ENCODE measurements at regions not wholly inside any gene's neighbourhood (a gene's known extent, or its start where the extent isn't known, plus 50 kb on each side); places are given as distances from the start of the nearest gene placed in this dataset.

DNA sequence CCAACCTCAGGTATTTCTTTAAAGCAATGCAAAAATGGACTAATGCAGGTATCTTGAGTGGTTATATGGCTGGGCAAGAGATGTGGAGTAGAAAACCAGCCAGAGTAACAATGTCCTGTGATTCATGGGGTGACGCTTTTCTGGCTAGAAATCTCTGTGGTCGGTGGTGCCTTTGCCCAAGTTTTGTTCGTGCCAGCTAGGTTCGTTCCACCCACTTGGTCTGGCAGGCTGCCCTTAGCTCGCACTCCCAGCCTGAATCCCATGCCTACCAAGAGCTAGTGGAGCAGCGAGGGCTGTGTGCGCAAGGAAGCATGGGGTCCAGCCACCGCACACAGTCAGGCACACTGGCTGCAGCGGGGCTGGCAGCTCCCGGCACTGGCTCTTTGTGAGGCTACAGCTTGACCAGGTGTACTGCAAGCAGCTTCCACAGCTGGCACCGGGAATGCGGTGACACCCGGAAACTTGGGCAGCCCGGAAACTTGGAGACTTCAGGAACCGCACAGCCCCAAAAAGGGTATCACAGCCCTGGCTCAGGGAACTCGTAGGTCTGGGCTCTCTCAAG lies 349.6 kb upstream of the PCDH20 start:
- Histone ChIP-seq H2AFZ (ENCODE audit: low read depth, low read length, severe bottlenecking) (peak overlapping the region; percentile 55), H3K4me2 (ENCODE audit: low read depth, low read length, poor library complexity, severe bottlenecking) (no peak overlapping the region), H3K36me3 (ENCODE audit: low read length) (no peaks in the 10 kb centered on the region), H3F3A (ENCODE audit: insufficient read depth) (no peaks in the 10 kb centered on the region), H3K27me3 (ENCODE audit: low read length) (no peaks in the 10 kb centered on the region), H3K4me3 (ENCODE audit: insufficient read depth, low read length, poor library complexity, severe bottlenecking) (no peak overlapping the region), H3K27ac (ENCODE audit: low read depth, low read length) (no peak overlapping the region), H4K20me1 (ENCODE audit: low read depth, low read length) (no peaks in the 10 kb centered on the region), H3K9me3 (ENCODE audit: insufficient read depth, low read length) (no peaks in the 10 kb centered on the region), H3K9ac (ENCODE audit: low read length) (no peak overlapping the region), H3K79me2 (ENCODE audit: insufficient read depth, low read length) (no peaks in the 10 kb centered on the region), H3K9me2 (replicated peaks; ENCODE audit: insufficient read depth, low read length) (no peaks in the 10 kb centered on the region)
- TF ChIP-seq, protein P1, sequence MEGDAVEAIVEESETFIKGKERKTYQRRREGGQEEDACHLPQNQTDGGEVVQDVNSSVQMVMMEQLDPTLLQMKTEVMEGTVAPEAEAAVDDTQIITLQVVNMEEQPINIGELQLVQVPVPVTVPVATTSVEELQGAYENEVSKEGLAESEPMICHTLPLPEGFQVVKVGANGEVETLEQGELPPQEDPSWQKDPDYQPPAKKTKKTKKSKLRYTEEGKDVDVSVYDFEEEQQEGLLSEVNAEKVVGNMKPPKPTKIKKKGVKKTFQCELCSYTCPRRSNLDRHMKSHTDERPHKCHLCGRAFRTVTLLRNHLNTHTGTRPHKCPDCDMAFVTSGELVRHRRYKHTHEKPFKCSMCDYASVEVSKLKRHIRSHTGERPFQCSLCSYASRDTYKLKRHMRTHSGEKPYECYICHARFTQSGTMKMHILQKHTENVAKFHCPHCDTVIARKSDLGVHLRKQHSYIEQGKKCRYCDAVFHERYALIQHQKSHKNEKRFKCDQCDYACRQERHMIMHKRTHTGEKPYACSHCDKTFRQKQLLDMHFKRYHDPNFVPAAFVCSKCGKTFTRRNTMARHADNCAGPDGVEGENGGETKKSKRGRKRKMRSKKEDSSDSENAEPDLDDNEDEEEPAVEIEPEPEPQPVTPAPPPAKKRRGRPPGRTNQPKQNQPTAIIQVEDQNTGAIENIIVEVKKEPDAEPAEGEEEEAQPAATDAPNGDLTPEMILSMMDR (IDR thresholded peaks at IDR 0.05; ENCODE audit: insufficient read depth, low read length, poor library complexity, severe bottlenecking), result no peak
- TF ChIP-seq EZH2phosphoT487 (conservative IDR thresholded peaks at IDR 0.05; ENCODE audit: low read length), result no peak

DNA sequence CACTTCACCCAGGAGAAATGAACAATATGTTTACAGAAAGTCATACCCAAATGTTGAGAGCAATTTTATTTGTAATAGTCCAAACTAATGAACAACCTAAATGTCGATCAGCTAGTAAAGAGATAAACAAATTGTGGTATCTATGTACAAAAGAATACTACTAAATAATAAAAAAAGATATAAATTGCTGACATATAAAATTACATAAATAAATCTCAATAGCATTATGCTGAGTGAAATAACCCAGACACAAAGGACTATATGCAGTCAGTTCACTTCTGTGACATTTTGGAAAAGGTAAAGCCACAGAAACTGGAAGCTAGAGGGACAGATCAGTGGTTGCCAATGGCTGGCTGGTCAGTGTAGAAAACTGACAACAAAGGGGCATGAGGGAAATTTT lies 346.0 kb upstream of the PCDH20 start:
- Histone ChIP-seq H3K4me3 (ENCODE audit: insufficient read depth, low read length, poor library complexity, severe bottlenecking) (no peak overlapping the region), H3K9ac (ENCODE audit: low read length) (no peak overlapping the region), H4K20me1 (ENCODE audit: low read depth, low read length) (no peaks in the 10 kb centered on the region), H2AFZ (ENCODE audit: low read depth, low read length, severe bottlenecking) (no peak overlapping the region), H3K27ac (ENCODE audit: low read depth, low read length) (no peak overlapping the region), H3K79me2 (ENCODE audit: insufficient read depth, low read length) (no peaks in the 10 kb centered on the region), H3F3A (ENCODE audit: insufficient read depth) (no peaks in the 10 kb centered on the region), H3K9me3 (ENCODE audit: insufficient read depth, low read length) (peaks cover 5% of the 10 kb centered on the region; the same call in 1 of the 2 replicates), H3K27me3 (ENCODE audit: low read length) (no peaks in the 10 kb centered on the region), H3K4me2 (ENCODE audit: low read depth, low read length, poor library complexity, severe bottlenecking) (no peak overlapping the region), H3K36me3 (ENCODE audit: low read length) (no peaks in the 10 kb centered on the region), H3K9me2 (replicated peaks; ENCODE audit: insufficient read depth, low read length) (no peaks in the 10 kb centered on the region)
- no peak for TF ChIP-seq EZH2phosphoT487 (conservative IDR thresholded peaks at IDR 0.05; ENCODE audit: low read length)
- TF ChIP-seq, protein P1 (IDR thresholded peaks at IDR 0.05; ENCODE audit: insufficient read depth, low read length, poor library complexity, severe bottlenecking), result no peak

- Histone ChIP-seq H3K9me3 (ENCODE audit: insufficient read depth, low read length) (peaks cover 10% of the 10 kb centered on the region; the same call in 1 of the 2 replicates), H3K4me3 (ENCODE audit: insufficient read depth, low read length, poor library complexity, severe bottlenecking) (no peak overlapping the region), H3K36me3 (ENCODE audit: low read length) (no peaks in the 10 kb centered on the region), H3K27me3 (ENCODE audit: low read length) (no peaks in the 10 kb centered on the region), H2AFZ (ENCODE audit: low read depth, low read length, severe bottlenecking) (peak overlapping the region; percentile 7), H4K20me1 (ENCODE audit: low read depth, low read length) (no peaks in the 10 kb centered on the region), H3F3A (ENCODE audit: insufficient read depth) (no peaks in the 10 kb centered on the region), H3K79me2 (ENCODE audit: insufficient read depth, low read length) (no peaks in the 10 kb centered on the region), H3K27ac (ENCODE audit: low read depth, low read length) (no peak overlapping the region), H3K9ac (ENCODE audit: low read length) (no peak overlapping the region), H3K9me2 (replicated peaks; ENCODE audit: insufficient read depth, low read length) (no peaks in the 10 kb centered on the region), H3K4me2 (ENCODE audit: low read depth, low read length, poor library complexity, severe bottlenecking) (no peak overlapping the region)
- no peak for TF ChIP-seq EZH2phosphoT487 (conservative IDR thresholded peaks at IDR 0.05; ENCODE audit: low read length)
- TF ChIP-seq, protein P1 (IDR thresholded peaks at IDR 0.05; ENCODE audit: insufficient read depth, low read length, poor library complexity, severe bottlenecking), result no peak
These were observed 344.5 kb upstream of the PCDH20 start for GRCh38 chr13:61760102-61760501.

Measured in SU-DHL-6 (cell line).